ENCODE measurements at regions not wholly inside any gene's neighbourhood (a gene's known extent, or its start where the extent isn't known, plus 50 kb on each side); places are given as distances from the start of the nearest gene placed in this dataset.
A peak's percentile ranks its signal among the peaks of the same experiment; 100 is the strongest.
"Not testable (repeated sequence)": the region's sequence is repeated elsewhere in the genome, so short reads cannot be mapped to it uniquely, and the experiment has no call there.

GRCh38 chr11:22479971-22480720 is 142.0 kb downstream of the SLC17A6 start:
- no peak for DNase-seq

- DNase-seq, result no peak
Measured at GRCh38 chr11:22479208-22479607, 141.0 kb downstream of the SLC17A6 start.

- no peak for DNase-seq
Measured at GRCh38 chr11:22478169-22478568, 140.0 kb downstream of the SLC17A6 start.

GRCh38 chr11:22477312-22477711 is 139.1 kb downstream of the SLC17A6 start:
- no peak for DNase-seq

- DNase-seq, result no peak
Measured at GRCh38 chr11:22476589-22476988, 138.4 kb downstream of the SLC17A6 start.

GRCh38 chr11:22474616-22475015 is 136.4 kb downstream of the SLC17A6 start:
- DNase-seq, result no peak

- no peak for DNase-seq
Measured at GRCh38 chr11:22473586-22473985, 135.4 kb downstream of the SLC17A6 start.

- DNase-seq, result no peak
Measured at GRCh38 chr11:22472306-22472705, 134.1 kb downstream of the SLC17A6 start.

GRCh38 chr11:22471385-22471784 is 133.2 kb downstream of the SLC17A6 start:
- no peak for DNase-seq

- no peak for DNase-seq
Measured at GRCh38 chr11:22467741-22468140, 129.6 kb downstream of the SLC17A6 start.

GRCh38 chr11:22467248-22467647 is 129.1 kb downstream of the SLC17A6 start:
- DNase-seq, result no peak

GRCh38 chr11:22466809-22467208 is 128.6 kb downstream of the SLC17A6 start:
- DNase-seq, result peak; percentile 50

- no peak for DNase-seq
Measured at GRCh38 chr11:22466351-22466750, 128.2 kb downstream of the SLC17A6 start.

- DNase-seq, result no peak
Measured at GRCh38 chr11:22465620-22466019, 127.4 kb downstream of the SLC17A6 start.

- no peak for DNase-seq
Measured at GRCh38 chr11:22461626-22462025, 123.4 kb downstream of the SLC17A6 start.

GRCh38 chr11:22460181-22460580 is 122.0 kb downstream of the SLC17A6 start:
- no peak for DNase-seq

- DNase-seq, result no peak
Measured at GRCh38 chr11:22459048-22459447, 120.9 kb downstream of the SLC17A6 start.

GRCh38 chr11:22458161-22458560 is 120.0 kb downstream of the SLC17A6 start:
- DNase-seq, result no peak

- no peak for DNase-seq
Measured at GRCh38 chr11:22456993-22457762, 119.0 kb downstream of the SLC17A6 start.

- DNase-seq, result no peak
Measured at GRCh38 chr11:22454461-22455090, 116.4 kb downstream of the SLC17A6 start.

GRCh38 chr11:22449441-22449840 is 111.3 kb downstream of the SLC17A6 start:
- peak; percentile 17 for DNase-seq

- no peak for DNase-seq
Measured at GRCh38 chr11:22444076-22444475, 105.9 kb downstream of the SLC17A6 start.

- DNase-seq, result no peak
Measured at GRCh38 chr11:22441831-22442230, 103.7 kb downstream of the SLC17A6 start.

- not testable (repeated sequence) for DNase-seq
Measured at GRCh38 chr11:22435582-22435981, 97.4 kb downstream of the SLC17A6 start.
